Stimulated activated CD4-positive, alpha-beta T cell treated with anti-CD3 and anti-CD28 coated beads, TNF-alpha, amount 100 ng/mL, for 24 hours (primary cell): ENCODE measurements at regions not wholly inside any gene's neighbourhood (a gene's known extent, or its start where the extent isn't known, plus 50 kb on each side); places are given as distances from the start of the nearest gene placed in this dataset.
"Not testable (repeated sequence)": the region's sequence is repeated elsewhere in the genome, so short reads cannot be mapped to it uniquely, and the experiment has no call there.

Experiments used
- DNase-seq, 3 experiments: peaks; one replicate each; pipeline ENCODE4 v3.0.0-alpha.2; 2020; ENCODE audit warnings: low read depth in 3 of 3

DNA sequence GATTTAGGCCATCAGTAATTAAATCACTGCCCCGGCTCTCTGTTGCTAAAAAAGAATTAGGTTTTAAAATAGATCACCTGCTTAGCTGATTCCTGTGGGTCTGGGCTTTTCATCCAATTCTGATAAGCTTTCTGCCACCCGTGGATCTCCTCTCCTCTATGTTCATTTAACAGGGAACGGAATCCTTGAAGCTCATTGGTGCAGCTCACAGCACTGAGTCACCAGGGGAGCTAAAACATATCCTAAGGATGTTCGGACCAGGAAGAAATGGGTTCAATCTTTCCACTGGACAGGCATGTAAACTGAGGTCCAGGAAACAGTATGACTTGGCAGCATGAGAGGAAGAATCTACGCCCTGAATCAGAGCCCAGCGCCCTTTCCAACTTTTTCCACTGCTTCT, 267.1 kb upstream of the GRIA1 start:
- DNase-seq, result no peak

DNA sequence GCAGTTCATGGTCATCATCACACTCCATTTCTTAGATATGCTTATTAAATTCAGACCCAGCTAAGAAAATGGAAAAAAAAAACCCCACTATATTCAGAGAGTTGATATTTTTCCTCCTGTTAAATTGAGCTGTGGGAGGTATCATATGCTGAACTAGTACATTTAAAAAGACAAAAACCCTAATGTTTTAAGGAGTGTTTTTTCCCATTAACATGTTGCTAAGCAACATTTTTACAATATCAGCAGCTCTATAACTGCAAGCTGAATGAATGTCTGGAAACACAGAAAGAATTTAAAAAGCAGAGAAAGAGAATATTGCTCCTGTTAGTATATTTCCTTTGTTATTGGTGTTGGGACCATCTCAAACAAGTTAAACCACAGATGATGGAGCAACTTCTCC, 265.8 kb upstream of the GRIA1 start:
- DNase-seq, result no peak

DNA sequence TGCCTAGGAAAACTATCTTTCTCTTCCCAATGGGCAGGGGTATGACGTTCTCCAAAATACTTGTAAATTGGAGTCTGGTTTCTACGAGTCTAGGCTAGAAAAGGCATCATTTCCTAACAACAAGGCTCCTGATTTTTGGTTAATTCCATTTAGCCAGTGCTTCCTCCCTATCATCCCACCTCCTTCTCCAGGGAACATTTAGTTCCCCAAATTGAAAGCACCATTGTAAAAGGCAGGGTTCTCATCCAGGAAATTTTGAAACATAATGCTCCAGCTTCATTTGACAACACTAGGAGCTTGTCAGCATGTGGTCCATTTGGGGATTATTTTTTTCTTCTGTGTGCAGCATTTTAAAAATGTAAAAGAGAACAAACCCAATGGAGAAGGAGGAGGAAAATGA, 256.5 kb upstream of the GRIA1 start:
- no peak for DNase-seq

DNA sequence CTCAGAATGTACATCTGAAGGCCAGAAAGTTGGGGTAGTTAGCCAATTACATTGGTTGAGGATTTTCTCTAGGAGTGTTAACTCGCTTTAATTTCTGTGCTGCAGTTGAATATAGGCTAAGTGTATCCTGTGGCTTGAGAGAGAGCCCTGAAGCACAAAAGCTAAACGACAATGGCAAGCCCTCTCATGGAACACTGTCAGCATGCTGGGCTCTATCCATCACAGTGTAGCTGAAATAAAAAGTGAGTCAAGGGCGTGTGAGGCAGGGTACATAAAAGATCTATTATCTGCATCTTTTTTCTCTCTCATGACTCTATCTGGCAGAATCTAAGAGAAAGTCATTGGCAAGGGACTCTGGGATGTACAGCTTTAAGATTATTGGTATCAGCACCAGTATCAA, 254.2 kb upstream of the GRIA1 start:
- DNase-seq, result no peak

DNA sequence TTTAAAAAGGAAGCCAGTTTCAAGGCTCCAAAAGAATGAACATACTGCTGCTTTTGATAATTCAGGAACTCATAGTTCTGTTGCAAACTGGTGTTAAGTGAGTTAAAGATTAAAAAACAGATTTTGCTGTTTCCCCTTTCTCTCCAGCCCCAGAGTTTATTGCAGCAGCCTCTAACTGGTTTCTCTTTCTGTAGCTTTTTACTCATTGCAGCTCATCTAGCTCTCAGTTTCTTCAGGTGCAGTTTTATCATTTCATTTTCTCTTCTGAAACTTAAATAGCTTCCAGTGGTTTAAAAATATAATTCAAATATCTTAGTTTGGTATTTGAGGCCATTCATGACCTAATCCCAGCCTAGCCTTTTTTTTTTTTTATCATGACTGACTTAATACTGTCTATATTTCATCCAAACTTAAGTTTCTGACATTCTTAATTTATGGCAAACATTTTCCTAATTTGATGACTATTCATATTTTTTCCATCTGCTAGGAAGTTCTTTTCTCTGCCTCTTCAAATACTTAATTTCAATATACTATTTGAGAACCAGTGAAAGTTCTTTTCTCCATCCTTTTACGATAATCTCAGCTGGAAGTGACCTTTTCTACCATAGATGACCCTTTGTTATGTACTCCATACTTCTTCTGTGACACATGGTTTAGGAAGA, 252.7 kb upstream of the GRIA1 start:
- DNase-seq, result no peak

DNA sequence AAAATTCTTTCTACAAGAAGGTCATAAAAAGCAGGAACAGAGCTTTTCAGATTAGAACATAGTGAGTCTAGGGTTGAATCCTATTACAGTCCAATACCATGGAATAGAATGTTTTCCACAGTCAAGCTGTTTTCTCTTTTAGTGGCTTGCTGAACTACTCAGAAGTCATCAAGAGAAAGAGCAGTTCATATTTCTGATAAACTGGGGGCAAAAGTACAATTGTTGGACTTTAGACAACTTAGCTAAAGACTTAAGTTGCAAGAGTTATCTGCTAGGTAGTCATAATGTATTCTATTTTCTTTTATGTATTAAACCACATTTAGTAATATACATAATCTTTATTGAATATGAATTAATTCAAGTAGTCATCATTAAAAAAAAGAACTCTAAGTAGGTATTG, 233.1 kb upstream of the GRIA1 start:
- no peak for DNase-seq

DNA sequence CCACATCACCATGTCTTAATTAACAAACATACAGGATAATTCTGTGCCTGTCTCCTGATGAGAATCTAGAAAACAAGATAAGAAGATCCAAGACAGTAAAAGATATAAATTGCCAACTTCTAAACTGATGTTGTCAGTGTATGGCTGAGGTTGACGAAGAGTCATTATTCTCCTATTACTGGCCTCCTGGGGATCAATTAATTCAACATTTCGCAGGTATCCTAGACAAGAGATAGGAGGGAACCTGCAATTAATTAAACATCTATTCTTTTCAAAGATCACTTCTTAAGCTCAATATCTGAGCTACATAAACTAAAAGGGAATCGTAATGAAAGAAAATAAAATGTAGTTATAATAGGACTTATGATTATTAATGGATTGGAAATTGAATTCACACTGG, 232.0 kb upstream of the GRIA1 start:
- DNase-seq, result no peak

DNA sequence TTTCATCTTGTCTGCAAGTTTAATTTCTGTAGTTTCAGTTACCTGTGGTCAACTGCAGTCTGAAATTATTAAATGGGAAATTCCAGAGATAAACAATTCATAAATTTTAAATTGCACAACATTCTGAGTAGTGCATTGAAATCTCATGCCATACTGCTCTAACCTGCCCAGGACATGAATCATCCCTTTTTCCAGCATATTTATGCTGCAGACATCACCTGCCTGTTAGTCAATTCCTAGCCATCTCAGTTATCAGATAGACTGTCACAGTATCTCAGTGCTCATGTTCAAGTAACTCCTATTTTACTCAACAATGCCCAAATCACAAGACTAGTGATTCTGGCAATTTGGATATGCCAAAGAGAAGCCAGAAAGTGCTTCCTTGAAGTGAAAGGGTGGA, 223.0 kb upstream of the GRIA1 start:
- no peak for DNase-seq

DNA sequence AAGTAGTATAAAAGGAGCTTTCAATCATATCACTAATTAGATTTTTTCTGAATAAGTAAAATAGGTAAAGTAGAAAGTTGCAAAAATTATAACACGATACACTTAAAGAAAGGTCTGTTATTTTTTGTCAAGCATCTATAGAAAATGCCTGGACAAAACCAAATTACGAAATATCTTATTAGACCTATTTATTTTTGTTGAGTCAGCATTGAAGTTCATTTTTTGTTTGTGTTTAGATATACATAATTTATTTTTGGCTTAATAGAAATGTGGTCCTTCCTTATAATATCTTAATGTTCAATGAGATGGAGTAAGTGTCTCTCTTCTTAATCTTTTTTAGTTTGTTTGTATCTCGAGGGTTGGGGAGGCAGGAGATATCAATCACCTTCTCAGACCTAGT, 214.8 kb upstream of the GRIA1 start:
- DNase-seq, result no peak

DNA sequence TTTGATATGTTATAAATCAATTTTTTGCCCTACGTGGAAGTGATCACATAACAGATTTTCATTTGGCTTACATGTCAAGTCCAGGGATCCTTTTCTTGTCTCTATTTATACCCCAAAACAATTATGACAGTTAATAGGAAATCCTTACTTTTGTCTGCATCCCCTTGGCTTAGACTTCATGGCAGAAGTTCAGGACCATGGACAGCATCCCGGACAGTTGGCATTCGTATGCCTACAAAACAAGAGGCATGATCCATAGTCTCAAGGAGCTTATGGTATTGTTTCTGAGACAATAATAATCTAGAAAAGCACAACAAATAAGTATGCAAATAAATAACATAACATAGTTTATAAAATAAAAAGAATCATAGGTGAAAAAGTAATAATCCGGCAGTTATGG, 214.3 kb upstream of the GRIA1 start:
- DNase-seq, result no peak

DNA sequence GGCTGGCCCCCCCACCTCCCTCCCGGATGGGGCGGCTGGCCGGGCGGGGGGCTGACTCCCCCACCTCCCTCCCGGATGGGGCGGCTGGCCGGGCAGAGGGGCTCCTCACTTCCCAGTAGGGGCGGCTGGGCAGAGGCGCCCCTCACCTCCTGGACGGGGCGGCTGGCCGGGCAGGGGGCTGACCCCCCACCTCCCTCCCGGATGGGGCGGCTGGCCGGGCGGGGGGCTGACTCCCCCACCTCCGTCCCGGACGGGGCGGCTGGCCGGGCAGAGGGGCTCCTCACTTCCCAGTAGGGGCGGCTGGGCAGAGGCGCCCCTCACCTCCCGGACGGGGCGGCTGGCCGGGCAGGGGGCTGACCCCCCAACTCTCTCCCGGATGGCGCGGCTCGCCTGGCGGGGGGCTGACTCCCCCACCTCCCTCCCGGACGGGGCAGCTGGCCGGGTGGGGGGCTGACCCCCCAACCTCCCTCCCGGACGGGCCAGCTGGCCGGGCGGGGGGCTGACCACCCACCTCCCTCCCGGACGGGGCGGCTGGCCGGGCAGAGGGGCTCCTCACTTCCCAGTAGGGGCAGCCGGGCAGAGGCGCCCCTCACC, 194.1 kb upstream of the GRIA1 start:
- not testable (repeated sequence) for DNase-seq

DNA sequence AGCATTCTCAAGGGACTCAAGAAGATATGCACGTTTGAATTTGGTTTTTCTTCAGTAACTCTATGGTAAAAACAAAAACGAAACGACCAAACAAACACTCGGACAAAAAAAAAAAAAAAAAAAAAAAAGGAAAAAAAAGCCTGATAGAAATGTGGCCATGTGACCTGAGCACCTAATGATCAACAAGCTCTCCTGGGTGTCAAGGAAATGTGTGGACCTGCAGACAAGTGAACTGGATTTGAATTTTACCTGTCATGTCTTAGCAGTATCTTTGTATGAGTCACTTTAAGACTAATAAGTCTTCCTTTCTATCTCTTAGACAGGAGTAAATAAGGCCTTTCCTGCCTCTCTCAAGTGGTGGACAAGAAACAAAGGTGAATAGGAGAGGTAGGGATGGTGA, 190.6 kb upstream of the GRIA1 start:
- no peak for DNase-seq

DNA sequence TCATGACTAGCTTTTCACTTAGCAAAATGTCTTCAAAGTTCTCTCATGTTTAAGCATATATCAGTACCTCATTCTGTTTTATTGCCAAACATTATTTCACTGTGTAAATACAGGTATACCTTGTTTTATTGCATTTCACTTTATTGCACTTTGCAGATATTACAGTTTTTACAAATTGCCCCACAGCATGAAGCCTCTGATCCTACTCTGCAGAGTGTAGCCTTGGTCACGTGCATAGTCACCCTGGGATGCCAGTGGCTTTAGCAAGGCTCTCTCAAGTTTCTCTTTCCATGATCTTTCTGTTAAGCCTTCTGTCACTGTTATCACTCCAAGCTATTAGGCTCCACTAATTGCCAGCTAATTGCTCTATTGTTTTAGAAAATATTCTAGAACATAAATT, 182.2 kb upstream of the GRIA1 start:
- no peak for DNase-seq

DNA sequence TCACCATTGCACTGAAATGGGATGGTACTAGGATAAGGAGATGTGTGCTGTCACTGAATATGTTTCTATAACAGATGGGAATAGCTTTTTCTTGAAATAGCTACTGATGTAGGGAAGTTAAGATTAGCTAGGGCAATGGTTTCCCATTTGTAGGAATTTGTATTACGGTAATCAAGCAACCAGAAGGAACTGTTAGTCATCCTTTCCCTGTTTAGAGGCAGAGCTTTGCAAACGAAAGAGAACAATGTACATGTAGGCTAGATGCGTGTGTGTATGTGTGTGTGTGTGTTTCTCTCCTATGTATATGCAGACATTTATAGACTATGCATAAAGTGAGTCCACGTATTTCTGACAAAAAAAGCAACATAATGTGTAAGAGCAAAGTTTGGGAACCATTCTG, 171.9 kb upstream of the GRIA1 start:
- no peak for DNase-seq

DNA sequence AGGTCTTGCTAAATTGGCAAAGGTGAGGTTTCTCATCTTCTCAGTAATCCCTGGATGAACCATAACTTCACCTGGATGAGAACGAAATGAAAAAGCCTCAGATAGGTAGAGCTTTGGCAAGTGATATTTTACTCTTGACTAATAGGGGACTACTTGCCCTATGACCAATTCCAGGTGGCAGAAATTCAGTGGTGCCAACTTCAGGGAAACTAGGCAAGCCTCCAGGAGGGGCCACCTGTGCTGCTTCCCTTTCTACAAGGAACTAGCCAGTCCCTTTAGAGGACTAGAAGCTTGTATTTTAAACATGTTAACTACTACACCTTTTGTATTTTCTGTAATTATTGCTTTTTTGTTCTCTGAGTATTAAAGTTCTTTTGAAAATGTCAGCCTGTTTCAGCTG, 169.0 kb upstream of the GRIA1 start:
- no peak for DNase-seq

DNA sequence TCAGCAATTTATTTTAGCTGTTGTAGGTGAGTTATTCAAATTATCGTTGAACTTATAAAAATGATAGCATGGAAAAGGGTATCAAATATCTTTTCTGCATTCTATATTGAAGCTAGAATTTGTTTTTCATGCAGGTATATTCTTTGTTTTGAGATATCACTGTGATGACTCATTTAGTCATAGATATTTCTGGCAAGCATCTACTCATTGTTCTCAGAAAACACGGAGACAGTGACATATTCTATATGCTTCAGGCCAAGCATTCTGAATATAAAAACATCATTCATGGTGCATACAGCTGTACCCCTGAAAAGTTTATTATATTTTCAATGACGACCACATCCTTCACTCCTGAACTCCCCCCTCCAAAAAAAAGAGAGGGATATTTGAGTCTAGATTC, 150.3 kb upstream of the GRIA1 start:
- DNase-seq, result no peak

DNA sequence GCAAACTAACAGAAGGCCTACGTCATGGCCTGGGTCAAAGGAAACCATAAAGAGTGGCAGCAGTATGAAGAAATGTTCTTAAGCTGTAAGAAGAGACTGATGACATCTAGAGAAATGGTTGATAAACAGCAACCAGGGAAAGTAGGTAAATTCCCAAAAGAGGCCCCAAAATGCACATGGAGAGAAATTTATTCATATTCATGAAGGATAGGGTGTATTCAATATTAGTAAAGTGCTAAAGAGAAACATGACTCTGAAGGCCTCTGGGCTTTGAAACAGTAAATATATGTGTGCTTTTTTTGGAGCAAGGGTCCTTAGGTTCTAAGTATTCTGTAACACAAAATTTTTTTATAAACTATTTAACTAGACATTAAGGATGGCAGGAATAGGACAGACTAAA, 149.7 kb upstream of the GRIA1 start:
- DNase-seq, result no peak

DNA sequence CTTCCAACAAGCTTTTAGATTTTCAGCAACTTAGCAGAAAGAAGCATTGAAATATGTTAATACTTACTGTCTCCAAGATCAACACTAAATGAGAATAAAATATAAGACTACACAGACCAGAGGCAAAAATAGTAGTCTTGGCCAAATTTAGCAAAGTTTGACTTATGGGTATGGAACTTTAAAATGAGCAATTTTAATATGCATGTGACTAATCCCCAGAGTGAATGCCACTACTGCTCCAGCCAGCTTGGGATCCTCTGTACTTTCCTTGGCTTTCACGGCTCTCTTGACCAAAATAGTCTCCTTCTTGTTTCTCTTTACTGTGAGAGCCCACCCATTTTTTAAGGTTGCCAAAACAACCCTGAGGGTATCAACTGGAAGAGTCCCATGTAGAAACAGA, 148.0 kb upstream of the GRIA1 start:
- DNase-seq, result no peak

DNA sequence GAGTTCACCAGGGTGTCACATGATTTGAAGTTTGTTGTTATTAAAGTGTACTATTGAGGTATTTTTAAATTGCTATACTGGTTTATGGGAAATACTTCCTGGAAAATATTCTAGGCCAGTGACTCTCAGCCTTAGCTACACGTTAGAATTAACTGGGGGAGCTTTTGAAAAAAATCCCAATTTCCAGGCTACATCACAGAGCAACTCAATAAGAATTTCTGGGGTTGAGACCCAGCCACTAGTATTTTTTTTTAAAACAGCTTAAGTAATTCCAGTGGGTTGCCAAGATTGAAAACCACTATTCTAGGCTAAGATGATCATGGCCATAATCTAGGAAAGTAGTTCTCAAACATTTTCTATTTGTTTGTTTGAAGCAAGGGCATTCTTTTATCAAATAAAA, 142.9 kb upstream of the GRIA1 start:
- no peak for DNase-seq

DNA sequence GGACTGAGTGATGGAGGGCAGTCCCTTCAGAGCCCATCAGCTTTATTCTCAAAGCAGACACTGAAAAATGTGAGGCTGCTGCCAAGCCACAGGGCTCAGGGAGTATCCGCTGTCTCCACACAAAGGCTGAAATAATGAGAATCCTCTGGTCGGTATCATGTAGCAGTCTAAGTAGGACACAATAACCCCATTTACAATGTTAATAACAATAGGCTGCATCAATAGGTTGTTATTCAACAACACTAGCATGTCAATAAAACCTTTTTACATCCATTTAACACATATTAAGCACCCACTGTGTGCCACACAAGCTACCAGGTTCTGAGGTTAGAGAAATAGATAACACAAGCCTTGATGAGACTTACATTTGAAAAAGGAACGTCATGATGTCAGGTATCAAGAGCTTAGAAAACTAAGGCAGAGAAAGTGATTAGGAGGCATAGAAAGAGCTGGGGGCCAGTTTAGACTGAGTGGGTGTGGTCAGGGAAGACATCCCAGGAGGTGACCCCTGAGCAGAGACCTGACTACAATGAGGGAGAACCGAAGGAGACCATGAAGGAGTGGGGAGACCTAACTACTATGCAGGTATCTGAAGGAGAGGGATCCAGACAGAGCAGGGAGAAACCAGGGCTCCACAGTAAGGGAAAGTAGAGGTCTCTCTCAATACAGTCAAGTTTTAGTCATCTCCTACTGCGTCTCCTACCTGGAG, 140.1 kb upstream of the GRIA1 start:
- no peak for DNase-seq

DNA sequence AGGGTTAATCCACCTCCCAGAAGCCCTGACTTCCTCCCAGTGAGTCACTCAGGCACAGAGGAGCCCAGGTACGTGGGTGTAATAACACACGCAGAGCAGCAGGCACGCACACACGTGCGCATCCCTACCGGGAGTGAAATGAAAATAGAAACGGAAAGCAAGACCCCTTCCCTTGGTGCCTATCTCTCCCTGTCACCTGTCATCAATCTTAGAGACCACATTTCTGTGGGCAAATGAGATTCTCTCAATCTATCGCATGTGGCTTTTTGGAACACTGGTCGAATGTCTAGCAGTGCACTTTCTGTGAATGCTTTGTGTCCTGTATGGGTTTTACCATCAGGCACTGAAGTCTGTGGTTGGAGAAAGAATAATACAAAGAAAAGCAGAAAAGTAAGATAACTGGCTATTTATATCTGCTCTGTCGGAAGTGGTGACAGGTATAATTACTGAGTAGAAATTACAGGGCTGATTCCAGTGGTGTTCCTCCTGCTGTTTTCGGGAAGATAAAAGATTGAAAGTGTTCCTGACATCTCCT, 137.7 kb upstream of the GRIA1 start:
- DNase-seq, result peak; percentile 3 to 23 (median 17)

DNA sequence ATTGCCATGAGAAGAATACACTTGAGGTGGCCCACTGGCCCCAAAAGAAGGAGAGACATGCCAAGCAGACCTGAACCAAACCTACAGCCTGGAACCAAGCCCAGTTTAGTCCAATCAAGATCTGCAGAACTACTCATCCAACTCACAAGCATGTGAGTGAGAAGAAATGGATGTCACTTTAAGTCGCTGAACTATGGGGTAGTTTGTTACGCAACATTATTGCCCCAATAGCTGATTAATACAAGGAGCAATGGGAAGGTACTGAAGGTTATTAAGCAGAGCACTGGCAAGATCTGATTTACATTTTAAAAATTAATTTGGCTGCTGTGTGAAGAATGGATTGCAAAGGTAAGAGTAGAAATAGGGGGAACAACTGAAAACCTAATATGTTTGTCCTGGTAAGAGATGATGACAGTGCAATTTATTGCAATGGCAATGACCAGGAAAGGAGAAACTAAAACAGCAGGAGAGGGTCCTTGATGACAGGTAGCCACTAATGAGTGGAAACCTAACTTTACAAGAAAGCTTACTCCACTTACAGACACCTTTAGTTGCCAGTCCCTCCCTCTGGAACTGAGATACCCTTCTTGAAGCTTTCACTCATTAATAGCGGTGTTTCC, 132.9 kb upstream of the GRIA1 start:
- no peak for DNase-seq
